ENCODE measurements at regions not wholly inside any gene's neighbourhood (a gene's known extent, or its start where the extent isn't known, plus 50 kb on each side); places are given as distances from the start of the nearest gene placed in this dataset.
"Not testable (repeated sequence)": the region's sequence is repeated elsewhere in the genome, so short reads cannot be mapped to it uniquely, and the experiment has no call there.

DNA sequence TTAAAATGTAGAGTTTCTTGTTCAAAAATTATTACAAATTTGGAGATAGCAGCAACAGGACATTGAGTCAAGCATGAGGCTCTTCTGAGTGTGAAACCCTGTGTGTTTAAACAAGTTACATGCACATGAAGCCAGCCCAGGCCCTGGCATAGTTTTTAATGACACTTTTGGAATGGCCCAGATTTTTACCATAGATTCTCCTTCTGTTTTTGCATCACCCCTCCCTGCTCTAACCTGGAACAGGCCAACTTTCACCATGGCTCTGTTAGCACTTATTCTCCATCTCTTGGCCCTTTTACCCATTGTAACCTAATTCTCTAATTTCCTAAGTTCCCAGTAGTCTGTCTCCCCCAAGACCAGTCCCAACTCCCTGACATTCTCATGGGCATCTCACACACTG lies 63.1 kb upstream of the PRSS23 start:
- Histone ChIP-seq H3K27me3 (ENCODE audit: control insufficient read depth, insufficient read depth, low read length, poor library complexity, severe bottlenecking) (no peaks in the 10 kb centered on the region), H3K4me1 (ENCODE audit: control insufficient read depth, insufficient read depth, low read length) (peaks cover 11% of the 10 kb centered on the region), H3K9me3 (ENCODE audit: control insufficient read depth, low read length) (peaks cover 13% of the 10 kb centered on the region), H3K4me3 (ENCODE audit: low read length) (no peak overlapping the region), H3K27ac (ENCODE audit: low read depth, low read length) (no peak overlapping the region), H3K36me3 (ENCODE audit: control insufficient read depth, insufficient read depth, low read length) (no peaks in the 10 kb centered on the region), H3K9ac (ENCODE audit: extremely low read depth, low read length, poor library complexity, severe bottlenecking) (no peak overlapping the region)
- no peaks in the 10 kb centered on the region for H3K36me3 Mint-ChIP-seq (ENCODE audit: low read depth)
- no peak for DNase-seq
- no peaks in the 10 kb centered on the region for H3K27me3 Mint-ChIP-seq (ENCODE audit: insufficient read depth)
- no peak overlapping the region for H3K4me3 Mint-ChIP-seq
- peaks cover 21% of the 10 kb centered on the region for H3K4me1 Mint-ChIP-seq
- H3K9me3 Mint-ChIP-seq = peaks cover 2% of the 10 kb centered on the region
- no peak overlapping the region for H3K27ac Mint-ChIP-seq
- TF ChIP-seq, protein P1, sequence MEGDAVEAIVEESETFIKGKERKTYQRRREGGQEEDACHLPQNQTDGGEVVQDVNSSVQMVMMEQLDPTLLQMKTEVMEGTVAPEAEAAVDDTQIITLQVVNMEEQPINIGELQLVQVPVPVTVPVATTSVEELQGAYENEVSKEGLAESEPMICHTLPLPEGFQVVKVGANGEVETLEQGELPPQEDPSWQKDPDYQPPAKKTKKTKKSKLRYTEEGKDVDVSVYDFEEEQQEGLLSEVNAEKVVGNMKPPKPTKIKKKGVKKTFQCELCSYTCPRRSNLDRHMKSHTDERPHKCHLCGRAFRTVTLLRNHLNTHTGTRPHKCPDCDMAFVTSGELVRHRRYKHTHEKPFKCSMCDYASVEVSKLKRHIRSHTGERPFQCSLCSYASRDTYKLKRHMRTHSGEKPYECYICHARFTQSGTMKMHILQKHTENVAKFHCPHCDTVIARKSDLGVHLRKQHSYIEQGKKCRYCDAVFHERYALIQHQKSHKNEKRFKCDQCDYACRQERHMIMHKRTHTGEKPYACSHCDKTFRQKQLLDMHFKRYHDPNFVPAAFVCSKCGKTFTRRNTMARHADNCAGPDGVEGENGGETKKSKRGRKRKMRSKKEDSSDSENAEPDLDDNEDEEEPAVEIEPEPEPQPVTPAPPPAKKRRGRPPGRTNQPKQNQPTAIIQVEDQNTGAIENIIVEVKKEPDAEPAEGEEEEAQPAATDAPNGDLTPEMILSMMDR (conservative IDR thresholded peaks at IDR 0.05) = no peak

DNA sequence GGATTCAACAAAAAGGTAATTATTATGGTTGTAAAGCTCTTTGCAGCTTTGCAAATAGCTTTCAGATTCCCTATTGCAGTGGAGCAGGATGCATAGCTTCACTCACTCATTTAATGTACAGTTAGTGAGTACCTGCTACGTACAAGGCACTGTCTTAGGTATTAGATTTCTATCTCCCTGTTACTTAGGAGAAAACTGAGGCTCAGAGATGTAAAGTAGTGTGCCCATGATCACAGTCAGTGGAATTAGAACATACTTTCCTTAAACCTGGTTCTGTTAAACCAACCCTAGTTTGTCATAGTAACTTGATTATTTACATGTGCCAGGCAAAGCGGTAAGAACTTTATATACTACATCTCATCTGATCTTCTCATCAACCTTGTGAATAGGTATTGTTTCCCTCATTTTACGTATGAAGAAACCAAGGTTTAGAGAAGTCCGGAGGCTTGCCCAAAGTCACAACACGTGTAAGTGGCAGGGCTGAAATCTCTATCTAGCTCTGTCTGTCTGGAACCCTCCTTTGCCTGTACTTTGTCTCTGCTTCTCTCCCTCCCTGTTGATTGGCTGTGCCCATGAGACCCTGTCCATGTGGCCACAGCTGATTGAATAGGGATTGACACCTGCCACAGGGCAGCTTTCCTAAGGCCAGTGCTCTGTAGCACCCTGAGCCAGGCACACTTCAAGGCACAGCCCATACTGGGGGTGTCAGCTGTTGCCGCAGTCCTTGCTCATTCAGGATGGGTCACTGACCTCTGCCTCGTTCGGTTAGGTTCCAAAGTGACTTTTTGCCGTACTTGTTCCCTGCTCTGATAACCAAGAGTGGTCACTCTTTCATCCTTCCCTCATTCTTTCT lies 63.8 kb upstream of the PRSS23 start:
- Mint-ChIP-seq H3K27ac (no peak overlapping the region), H3K9me3 (peaks cover 2% of the 10 kb centered on the region), H3K4me3 (no peak overlapping the region), H3K4me1 (peaks cover 21% of the 10 kb centered on the region), H3K36me3 (ENCODE audit: low read depth) (no peaks in the 10 kb centered on the region), H3K27me3 (ENCODE audit: insufficient read depth) (no peaks in the 10 kb centered on the region)
- H3K9me3 ChIP-seq (ENCODE audit: control insufficient read depth, low read length) = peaks cover 13% of the 10 kb centered on the region
- H3K9ac ChIP-seq (ENCODE audit: extremely low read depth, low read length, poor library complexity, severe bottlenecking) = no peak overlapping the region
- WGBS, 2 experiments (ENCODE audit: insufficient coverage in 1 of 2, insufficient read length in 1 of 2) = 78 to 81% methylated on average over 7 to 9 of the region's 9 CpGs
- no peak overlapping the region for H3K27ac ChIP-seq (ENCODE audit: low read depth, low read length)
- no peak overlapping the region for H3K4me3 ChIP-seq (ENCODE audit: low read length)
- peaks cover 11% of the 10 kb centered on the region for H3K4me1 ChIP-seq (ENCODE audit: control insufficient read depth, insufficient read depth, low read length)
- H3K27me3 ChIP-seq (ENCODE audit: control insufficient read depth, insufficient read depth, low read length, poor library complexity, severe bottlenecking) = no peaks in the 10 kb centered on the region
- no peak for DNase-seq
- TF ChIP-seq, protein P1 (conservative IDR thresholded peaks at IDR 0.05) = no peak
- no peaks in the 10 kb centered on the region for H3K36me3 ChIP-seq (ENCODE audit: control insufficient read depth, insufficient read depth, low read length)

DNA sequence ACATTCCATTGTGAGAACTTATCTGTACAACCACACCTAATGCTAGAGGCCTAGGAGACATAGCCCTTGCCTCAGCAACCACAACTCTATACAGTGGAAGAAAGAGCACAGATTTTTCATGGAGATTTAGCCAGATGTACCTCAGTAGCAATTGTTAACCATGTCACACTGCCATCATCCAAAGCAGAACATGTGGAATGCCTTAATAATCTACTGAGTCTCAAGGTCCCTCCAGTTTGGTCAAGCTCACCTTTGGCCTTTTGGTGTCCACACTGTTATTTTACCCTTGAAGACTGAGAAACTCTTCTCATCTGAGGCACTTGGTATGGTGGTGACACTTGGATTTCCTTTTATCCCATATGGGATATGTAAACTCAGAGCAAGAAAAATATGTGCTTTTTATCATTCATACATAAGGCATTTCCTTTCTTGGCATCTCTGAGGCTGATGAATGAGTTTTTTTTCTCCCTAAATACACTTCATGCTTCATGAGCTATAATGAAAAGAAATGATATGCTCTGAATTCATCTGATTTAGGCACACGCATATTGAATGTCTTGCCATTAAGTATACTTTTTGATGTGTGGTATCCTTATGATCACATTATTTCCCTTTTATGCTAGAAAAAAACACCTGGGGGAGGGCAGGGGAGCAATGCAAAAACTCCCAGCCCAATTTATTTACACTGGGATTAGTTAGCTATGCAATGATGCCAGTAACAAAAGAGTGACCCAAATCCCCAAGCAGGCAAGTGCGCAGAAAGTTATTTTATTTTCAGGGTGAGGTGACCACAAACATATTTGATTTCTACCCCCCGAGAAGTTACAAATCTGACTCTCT lies 63.3 kb upstream of the ME3 start:
- Mint-ChIP-seq H3K4me3 (no peak overlapping the region), H3K4me1 (peaks cover 15% of the 10 kb centered on the region), H3K27ac (no peak overlapping the region), H3K36me3 (ENCODE audit: low read depth) (peaks cover 2% of the 10 kb centered on the region), H3K27me3 (ENCODE audit: insufficient read depth) (no peaks in the 10 kb centered on the region), H3K9me3 (peaks cover 8% of the 10 kb centered on the region)
- DNase-seq = no peak
- Histone ChIP-seq H3K4me1 (ENCODE audit: control insufficient read depth, insufficient read depth, low read length) (peaks cover 5% of the 10 kb centered on the region), H3K27ac (ENCODE audit: low read depth, low read length) (no peak overlapping the region), H3K4me3 (ENCODE audit: low read length) (no peak overlapping the region), H3K9me3 (ENCODE audit: control insufficient read depth, low read length) (peaks cover 19% of the 10 kb centered on the region), H3K27me3 (ENCODE audit: control insufficient read depth, insufficient read depth, low read length, poor library complexity, severe bottlenecking) (no peaks in the 10 kb centered on the region), H3K9ac (ENCODE audit: extremely low read depth, low read length, poor library complexity, severe bottlenecking) (no peak overlapping the region), H3K36me3 (ENCODE audit: control insufficient read depth, insufficient read depth, low read length) (no peaks in the 10 kb centered on the region)
- TF ChIP-seq, protein P1 (conservative IDR thresholded peaks at IDR 0.05) = no peak
- WGBS, 2 experiments (ENCODE audit: insufficient coverage in 1 of 2, insufficient read length in 1 of 2) = 91 to 100% methylated on average over 2 to 3 of the region's 3 CpGs

DNA sequence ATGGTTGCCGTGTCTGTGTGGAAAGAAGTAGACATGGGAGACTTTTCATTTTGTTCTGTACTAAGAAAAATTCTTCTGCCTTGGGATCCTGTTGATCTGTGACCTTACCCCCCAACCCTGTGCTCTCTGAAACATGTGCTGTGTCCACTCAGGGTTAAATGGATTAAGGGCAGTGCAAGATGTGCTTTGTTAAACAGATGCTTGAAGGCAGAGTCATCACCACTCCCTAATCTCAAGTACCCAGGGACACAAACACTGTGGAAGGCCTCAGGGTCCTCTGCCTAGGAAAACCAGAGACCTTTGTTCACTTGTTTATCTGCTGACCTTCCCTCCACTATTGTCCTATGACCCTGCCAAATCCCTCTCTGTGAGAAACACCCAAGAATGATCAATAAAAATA lies 60.3 kb upstream of the ME3 start:
- H3K36me3 ChIP-seq (ENCODE audit: control insufficient read depth, insufficient read depth, low read length); H3K4me3 ChIP-seq (ENCODE audit: low read length); H3K4me3 Mint-ChIP-seq; H3K27ac Mint-ChIP-seq; H3K27ac ChIP-seq (ENCODE audit: low read depth, low read length); H3K9ac ChIP-seq (ENCODE audit: extremely low read depth, low read length, poor library complexity, severe bottlenecking); H3K27me3 Mint-ChIP-seq (ENCODE audit: insufficient read depth); H3K4me1 ChIP-seq (ENCODE audit: control insufficient read depth, insufficient read depth, low read length); DNase-seq; H3K27me3 ChIP-seq (ENCODE audit: control insufficient read depth, insufficient read depth, low read length, poor library complexity, severe bottlenecking); H3K36me3 Mint-ChIP-seq (ENCODE audit: low read depth): not testable (repeated sequence)
- Mint-ChIP-seq H3K9me3 (peaks cover 20% of the 10 kb centered on the region), H3K4me1 (peaks cover 17% of the 10 kb centered on the region)
- WGBS, 2 experiments (ENCODE audit: insufficient coverage in 1 of 2, insufficient read length in 1 of 2) = no CpG with 5 or more reads among the region's 1 CpG
- H3K9me3 ChIP-seq (ENCODE audit: control insufficient read depth, low read length) = peaks cover 22% of the 10 kb centered on the region

DNA sequence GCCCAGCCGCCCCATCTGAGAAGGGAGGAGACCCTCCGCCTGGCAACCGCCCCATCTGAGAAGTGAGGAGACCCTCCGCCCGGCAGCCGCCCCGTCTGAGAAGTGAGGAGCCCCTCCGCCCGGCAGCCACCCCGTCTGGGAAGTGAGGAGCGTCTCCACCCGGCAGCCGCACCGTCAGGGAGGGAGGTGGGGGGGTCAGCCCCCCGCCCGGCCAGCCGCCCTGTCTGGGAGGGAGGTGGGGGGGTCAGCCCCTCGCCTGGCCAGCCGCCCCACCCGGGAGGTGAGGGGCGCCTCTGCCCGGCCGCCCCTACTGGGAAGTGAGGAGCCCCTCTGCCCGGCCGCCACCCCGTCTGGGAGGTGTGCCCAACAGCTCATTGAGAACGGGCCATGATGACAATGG lies 59.9 kb upstream of the ME3 start:
- not testable (repeated sequence) for H3K9ac ChIP-seq (ENCODE audit: extremely low read depth, low read length, poor library complexity, severe bottlenecking); H3K27ac Mint-ChIP-seq; DNase-seq; H3K4me1 ChIP-seq (ENCODE audit: control insufficient read depth, insufficient read depth, low read length); H3K27me3 Mint-ChIP-seq (ENCODE audit: insufficient read depth); H3K36me3 Mint-ChIP-seq (ENCODE audit: low read depth); H3K36me3 ChIP-seq (ENCODE audit: control insufficient read depth, insufficient read depth, low read length); H3K27me3 ChIP-seq (ENCODE audit: control insufficient read depth, insufficient read depth, low read length, poor library complexity, severe bottlenecking); H3K4me3 Mint-ChIP-seq; H3K4me3 ChIP-seq (ENCODE audit: low read length); H3K27ac ChIP-seq (ENCODE audit: low read depth, low read length)
- H3K9me3 ChIP-seq (ENCODE audit: control insufficient read depth, low read length) = peaks cover 22% of the 10 kb centered on the region
- Mint-ChIP-seq H3K9me3 (peaks cover 20% of the 10 kb centered on the region), H3K4me1 (peaks cover 17% of the 10 kb centered on the region)
- 91% methylated on average over 12 of the region's 27 CpGs; no CpG with 5 or more reads in 1 of the 2 experiments for WGBS, 2 experiments (ENCODE audit: insufficient coverage in 1 of 2, insufficient read length in 1 of 2)
